ENCODE measurements at regions not wholly inside any gene's neighbourhood (a gene's known extent, or its start where the extent isn't known, plus 50 kb on each side); places are given as distances from the start of the nearest gene placed in this dataset.

DNA sequence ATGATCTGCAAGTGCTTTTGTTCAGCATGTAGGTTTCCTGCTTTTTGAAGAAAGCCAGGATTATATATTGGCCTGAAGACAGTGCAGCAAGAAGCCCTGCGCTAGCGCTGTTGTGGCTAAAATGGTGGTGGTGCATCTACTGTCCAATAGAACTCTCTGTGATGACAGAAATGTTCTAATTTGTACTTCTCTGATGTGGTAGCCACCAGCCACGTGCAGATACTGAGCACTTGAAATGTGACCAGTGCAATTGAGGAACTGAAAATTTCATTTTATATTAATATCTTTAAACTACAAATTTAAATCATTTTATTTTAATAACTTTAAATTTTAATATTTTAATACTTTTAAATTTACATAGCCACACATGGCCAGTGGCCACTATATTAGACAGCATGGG lies 73.0 kb upstream of the PAX6 start:
- Histone ChIP-seq H4K5ac (ENCODE audit: insufficient read length, low read depth, low read length) (no peak overlapping the region), H2BK15ac (ENCODE audit: low read depth, low read length) (no peak overlapping the region), H2AFZ (ENCODE audit: low read length) (no peak overlapping the region), H2AK5ac (ENCODE audit: insufficient read length, low read length) (no peak overlapping the region), H3K27ac (ENCODE audit: insufficient read length, low read depth, low read length) (no peak overlapping the region), H2BK20ac (ENCODE audit: low read depth, low read length, poor library complexity, severe bottlenecking) (no peak overlapping the region), H3K79me2 (ENCODE audit: insufficient read depth, low read length) (no peaks in the 10 kb centered on the region), H2BK12ac (ENCODE audit: insufficient read length, low read depth, low read length) (no peak overlapping the region), H3K18ac (ENCODE audit: insufficient read length, low read depth, low read length) (no peak overlapping the region), H2BK120ac (ENCODE audit: low read depth, low read length, poor library complexity, severe bottlenecking) (no peak overlapping the region), H3K23ac (ENCODE audit: insufficient read length, low read depth, low read length) (no peak overlapping the region), H3T11ph (ENCODE audit: low read length) (no peak overlapping the region), H3K56ac (ENCODE audit: insufficient read length, low read depth, low read length) (no peak overlapping the region), H4K8ac (replicated peaks; ENCODE audit: insufficient read length, low read depth, low read length) (no peak overlapping the region), H3K79me1 (ENCODE audit: insufficient read depth, low read depth, low read length, poor library complexity, severe bottlenecking) (no peaks in the 10 kb centered on the region), H3K4me1 (ENCODE audit: insufficient read depth, low read length) (peaks cover 7% of the 10 kb centered on the region), H3K9ac (ENCODE audit: extremely low read depth, insufficient read length, low read length) (no peak overlapping the region), H3K23me2 (ENCODE audit: insufficient read length, low read depth, low read length, poor library complexity, severe bottlenecking) (no peaks in the 10 kb centered on the region), H3K4ac (ENCODE audit: low read depth, low read length) (no peak overlapping the region), H3K14ac (ENCODE audit: insufficient read depth, low read length) (no peak overlapping the region), H3K4me2 (ENCODE audit: insufficient read depth, insufficient read length, low read length) (no peak overlapping the region), H3K27me3 (ENCODE audit: insufficient read depth, low read length) (no peaks in the 10 kb centered on the region; the same call in 1 of the 2 replicates), H3K9me3 (ENCODE audit: control insufficient read depth, low read depth, low read length) (no peaks in the 10 kb centered on the region), H4K91ac (ENCODE audit: insufficient read length, low read depth, low read length) (no peak overlapping the region), H2BK5ac (ENCODE audit: insufficient read length, low read length) (no peak overlapping the region), H4K20me1 (ENCODE audit: control insufficient read depth, insufficient read depth, insufficient read length) (no peaks in the 10 kb centered on the region)
- WGBS (ENCODE audit: extremely low coverage, insufficient read length, low lambda C conversion rate), result no CpG with 5 or more reads among the region's 3 CpGs
- Mint-ChIP-seq H3K36me3 (ENCODE audit: insufficient read depth in 1 of 3, low read depth in 3 of 3) (0 out of 7 replicates have a peak, but pooled peaks cover 0 to 2% (median 0%) of the 10 kb centered on the region in 3 experiments), H3K4me1 (peaks cover 56 to 62% of the 10 kb centered on the region in 2 experiments), H3K9me3 (no peaks in the 10 kb centered on the region; a peak in 1 of 5 replicates), H3K27ac (no peak overlapping the region), H3K4me3 (no peak overlapping the region), H3K27me3 (ENCODE audit: low read depth) (peaks cover 10% of the 10 kb centered on the region)
- DNase-seq, result no peak
- TF ChIP-seq, protein P1, sequence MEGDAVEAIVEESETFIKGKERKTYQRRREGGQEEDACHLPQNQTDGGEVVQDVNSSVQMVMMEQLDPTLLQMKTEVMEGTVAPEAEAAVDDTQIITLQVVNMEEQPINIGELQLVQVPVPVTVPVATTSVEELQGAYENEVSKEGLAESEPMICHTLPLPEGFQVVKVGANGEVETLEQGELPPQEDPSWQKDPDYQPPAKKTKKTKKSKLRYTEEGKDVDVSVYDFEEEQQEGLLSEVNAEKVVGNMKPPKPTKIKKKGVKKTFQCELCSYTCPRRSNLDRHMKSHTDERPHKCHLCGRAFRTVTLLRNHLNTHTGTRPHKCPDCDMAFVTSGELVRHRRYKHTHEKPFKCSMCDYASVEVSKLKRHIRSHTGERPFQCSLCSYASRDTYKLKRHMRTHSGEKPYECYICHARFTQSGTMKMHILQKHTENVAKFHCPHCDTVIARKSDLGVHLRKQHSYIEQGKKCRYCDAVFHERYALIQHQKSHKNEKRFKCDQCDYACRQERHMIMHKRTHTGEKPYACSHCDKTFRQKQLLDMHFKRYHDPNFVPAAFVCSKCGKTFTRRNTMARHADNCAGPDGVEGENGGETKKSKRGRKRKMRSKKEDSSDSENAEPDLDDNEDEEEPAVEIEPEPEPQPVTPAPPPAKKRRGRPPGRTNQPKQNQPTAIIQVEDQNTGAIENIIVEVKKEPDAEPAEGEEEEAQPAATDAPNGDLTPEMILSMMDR (conservative IDR thresholded peaks at IDR 0.05), result no peak
